K562 (cell line): ENCODE measurements at regions not wholly inside any gene's neighbourhood (a gene's known extent, or its start where the extent isn't known, plus 50 kb on each side); places are given as distances from the start of the nearest gene placed in this dataset.
"Not testable (repeated sequence)": the region's sequence is repeated elsewhere in the genome, so short reads cannot be mapped to it uniquely, and the experiment has no call there.

Experiments used
- ATAC-seq: fragments of 200-7000 bp; cut with Tn5 transposase; 3 replicates; pipeline ENCODE4 v1.9.1; 2020; ENCODE audit warnings: moderate library complexity
- BruUV-seq: library from RNA; stranded (reverse); fragments of 400-500 nt; replicated peaks from 2 replicates; lab custom pipeline; 2021; lab: Mats Ljungman, UMichigan
- CTCF ChIA-PET: fragments of 300-600 bp; formaldehyde crosslinking; extraction: SDS; loops from one replicate; lab custom pipeline; 2021; ENCODE audit warnings: low intra/inter-chr PET ratio; lab: Yijun Ruan, JAX
- POLR2A ChIA-PET: fragments of 300-600, 350-650 bp; sonication (Branson Sonifier 250); formaldehyde crosslinking; extraction: SDS; loops from one replicate; lab custom pipeline; 2021; ENCODE audit warnings: antibody characterized with exemption, inconsistent platforms; lab: Yijun Ruan, JAX
- DNase-seq, 4 experiments: peaks; one replicate each; pipeline versions ENCODE4 v3.0.0 to v3.0.0-alpha.2; 2011 to 2018; ENCODE audit warnings: low spot score in 3 of 4, mixed read lengths in 3 of 4; ENCODE audit errors: extremely low read depth in 1 of 4
- FAIRE-seq: peaks from 2 replicates; lab custom pipeline; 2011; peaks lifted over from hg19 to GRCh38; lab: Jason Lieb, UNC
- H2AFZ ChIP-seq: 2 replicates; pipeline ENCODE4 v1.6.0; 2011; ENCODE audit warnings: low read depth, low read length, control low read depth, inconsistent platforms
- H3K27ac ChIP-seq: fragments of 200-600 bp; 3 replicates; pipeline ENCODE4 v1.8.0; 2011; ENCODE audit warnings: low read depth, mild to moderate bottlenecking, control low read depth, inconsistent platforms, low read length, moderate library complexity, mixed read lengths; ENCODE audit errors: extremely low read depth
- H3K27me3 ChIP-seq, 2 experiments: fragments of 300-600 bp in 1 of 2; 2 replicates in 1 of 2; 3 replicates in 1 of 2; pipeline versions ENCODE4 v1.6.0 to v1.8.0; 2011; ENCODE audit warnings: inconsistent platforms in 2 of 2, low read length in 2 of 2, mild to moderate bottlenecking in 1 of 2, mixed read lengths in 1 of 2, moderate library complexity in 1 of 2; ENCODE audit not compliant: control insufficient read depth in 2 of 2, insufficient read depth in 2 of 2
- H3K36me3 ChIP-seq: fragments of 300-600 bp; 3 replicates; pipeline ENCODE4 v1.8.0; 2011; ENCODE audit warnings: mild to moderate bottlenecking, low read length, inconsistent platforms; ENCODE audit not compliant: control insufficient read depth, insufficient read depth
- H3K4me1 ChIP-seq, 2 experiments: fragments of 200-600 bp in 1 of 2; replicated peaks in 1 of 2; 2 replicates in 1 of 2; 3 replicates in 1 of 2; pipeline versions ENCODE4 v1.5.1 to v1.8.0; 2011; ENCODE audit warnings: inconsistent platforms in 2 of 2, low read length in 2 of 2, mild to moderate bottlenecking in 1 of 2, mixed read lengths in 1 of 2, moderate library complexity in 1 of 2; ENCODE audit not compliant: control insufficient read depth in 2 of 2, insufficient read depth in 2 of 2
- H3K4me2 ChIP-seq: 2 replicates; pipeline ENCODE4 v1.6.1; 2011; ENCODE audit warnings: low read length, control low read depth, inconsistent platforms, mixed read lengths; ENCODE audit not compliant: insufficient read depth
- H3K4me3 ChIP-seq: fragments of 200-600 bp; sonication (generic), shearing (Covaris generic); 2 replicates; pipeline ENCODE4 v1.5.1; 2016; ENCODE audit warnings: control low read depth, inconsistent platforms
- H3K79me2 ChIP-seq: fragments of 200-600 bp; 3 replicates; pipeline ENCODE4 v1.8.0; 2011; ENCODE audit warnings: low read length, inconsistent platforms; ENCODE audit not compliant: control insufficient read depth, insufficient read depth
- H3K9ac ChIP-seq, 2 experiments: 2 replicates each; pipeline versions ENCODE4 v1.6.0 to v1.6.1; 2011; ENCODE audit warnings: low read depth in 2 of 2, low read length in 2 of 2, control low read depth in 1 of 2, inconsistent platforms in 1 of 2, mild to moderate bottlenecking in 1 of 2, mixed read lengths in 1 of 2; ENCODE audit not compliant: insufficient read depth in 1 of 2
- H3K9me1 ChIP-seq: one replicate; pipeline ENCODE4 v1.6.0; 2011; ENCODE audit warnings: inconsistent platforms, mild to moderate bottlenecking, low read length, moderate library complexity; ENCODE audit not compliant: control insufficient read depth, insufficient read depth
- H3K9me3 ChIP-seq: replicated peaks from 2 replicates; pipeline ENCODE4 v1.5.1; 2011; ENCODE audit warnings: low read depth, low read length, inconsistent platforms; ENCODE audit not compliant: control insufficient read depth, insufficient read depth
- H4K20me1 ChIP-seq: replicated peaks from 2 replicates; pipeline ENCODE4 v1.6.1; 2011; ENCODE audit warnings: low read length, inconsistent platforms, mixed read lengths; ENCODE audit not compliant: control insufficient read depth, insufficient read depth
- BCOR ChIP-seq: fragments of 450-650 bp; IDR thresholded peaks from 2 replicates; pipeline ENCODE4 v1.6.1; 2016
- E2F3 ChIP-seq: fragments of 250-450 bp; sonication (Bioruptor Pico); IDR thresholded peaks from 2 replicates; pipeline ENCODE4 v1.4.0; 2020; ENCODE audit warnings: mild to moderate bottlenecking
- KDM1A ChIP-seq, 2 experiments: fragments of 450-650 bp; IDR thresholded peaks; 2 replicates each; pipeline ENCODE4 v1.6.1; 2016; ENCODE audit warnings: mild to moderate bottlenecking in 2 of 2
- RBM25 ChIP-seq: fragments of 200-400 bp; formaldehyde crosslinking; IDR thresholded peaks from 2 replicates; pipeline ENCODE4 v1.6.1; 2018; ENCODE audit warnings: low read length, low read depth, moderate library complexity; ENCODE audit not compliant: severe bottlenecking
- ZNF146 ChIP-seq: IDR thresholded peaks from one replicate; pipeline ENCODE4 v1.6.1; 2018; ENCODE audit warnings: missing compliant biosample characterization; ENCODE audit not compliant: unreplicated experiment
- WGBS: fragments of 100-300 bp; shearing (Covaris generic); methylation state at CpG from one replicate; pipeline ENCODE4 v1.1.6; 2016; ENCODE audit warnings: low coverage, mixed read lengths; ENCODE audit not compliant: insufficient coverage; ENCODE audit errors: missing lambda C conversion rate; 5-methylcytosine and 5-hydroxymethylcytosine counted together
- in situ Hi-C: fragments of 300-500 bp; cut with MboI; formaldehyde crosslinking; loops from 4 replicates; pipeline ENCODE4 v1.15.0; 2018; ENCODE audit warnings: inconsistent platforms, mixed read lengths
- intact Hi-C: fragments of 100-400 bp; cut with micrococcal nuclease; formaldehyde crosslinking; loops from 2 replicates; pipeline ENCODE4 v1.14.2; 2022
- TF ChIP-seq, protein P1 (sequence below): fragments of 250-450 bp; sonication (Bioruptor Pico); IDR thresholded peaks from 2 replicates; pipeline ENCODE4 v1.8.0; 2021; ENCODE audit warnings: borderline replicate concordance, mild to moderate bottlenecking, moderate library complexity; ENCODE audit not compliant: poor library complexity, severe bottlenecking

DNA sequence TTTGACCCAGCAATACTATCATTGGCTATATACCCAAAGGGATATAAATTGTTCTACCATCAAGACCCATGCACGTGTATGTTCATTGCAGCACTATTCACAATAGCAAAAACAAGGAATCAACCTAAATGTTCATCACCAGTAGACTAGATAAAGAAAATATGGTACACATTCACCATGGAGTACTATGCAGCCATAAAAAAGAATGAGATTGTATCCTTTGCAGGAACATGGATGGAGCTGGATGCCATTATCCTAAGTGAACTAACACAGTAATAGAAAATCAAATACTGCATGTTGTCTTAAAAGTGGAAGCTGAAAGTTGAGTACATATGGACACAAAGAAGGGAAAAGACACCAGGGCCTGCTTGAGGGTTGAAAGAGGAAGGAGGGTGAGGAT, 803.1 kb upstream of the PCDH10 start:
- Histone ChIP-seq H3K4me3 (no peak overlapping the region), H3K4me2 (peak overlapping the region; percentile 94; the same call in 1 of the 2 replicates), H2AFZ (no peak overlapping the region)

DNA sequence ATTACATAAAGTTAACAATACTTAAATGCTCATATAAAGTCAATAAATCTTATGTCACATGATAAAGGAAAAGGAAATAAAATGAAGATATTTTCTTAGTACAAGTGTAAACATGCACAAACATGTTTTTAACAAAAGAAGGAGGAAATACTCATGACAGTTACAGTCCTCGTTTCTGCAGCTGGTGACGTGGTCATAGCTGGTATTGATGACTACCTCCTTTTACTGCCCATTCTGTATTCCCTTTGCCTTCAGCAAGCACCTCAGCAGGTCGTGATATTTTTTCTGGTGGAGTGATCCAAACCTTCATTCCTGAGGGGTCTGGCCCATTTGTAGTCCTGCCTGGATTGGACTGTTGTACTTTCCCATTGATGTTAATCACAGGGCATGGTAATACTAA, 797.5 kb upstream of the PCDH10 start:
- POLR2A ChIA-PET, H3K9ac ChIP-seq, H3K79me2 ChIP-seq, intact Hi-C loops, H3K4me1 ChIP-seq, ATAC-seq, H3K36me3 ChIP-seq, H3K27ac ChIP-seq, H2AFZ ChIP-seq, CTCF ChIA-PET, H4K20me1 ChIP-seq, BruUV-seq, DNase-seq, FAIRE-seq, in situ Hi-C loops, H3K9me3 ChIP-seq, H3K27me3 ChIP-seq, H3K4me3 ChIP-seq, H3K9me1 ChIP-seq, H3K4me2 ChIP-seq: not testable (repeated sequence)
- WGBS, result 8% methylated on average over 3 of the region's 3 CpGs

More for the DNA sequence above, 803.1 kb upstream of the PCDH10 start:
- no peak for FAIRE-seq
- H4K20me1 ChIP-seq, result no peaks in the 10 kb centered on the region
- TF ChIP-seq BCOR (peak; percentile 41; the same call in 1 of the 2 replicates), RBM25 (peak; percentile 77), ZNF146 (peak; percentile 86), E2F3 (CRISPR knock-in tag) (no peak), KDM1A (IDR thresholded peaks at IDR 0.05) (peak in 1 of 2 experiments; percentile 35; a peak in 2 of 4 replicates)
- TF ChIP-seq, protein P1, sequence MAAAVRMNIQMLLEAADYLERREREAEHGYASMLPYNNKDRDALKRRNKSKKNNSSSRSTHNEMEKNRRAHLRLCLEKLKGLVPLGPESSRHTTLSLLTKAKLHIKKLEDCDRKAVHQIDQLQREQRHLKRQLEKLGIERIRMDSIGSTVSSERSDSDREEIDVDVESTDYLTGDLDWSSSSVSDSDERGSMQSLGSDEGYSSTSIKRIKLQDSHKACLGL (CRISPR knock-in tag), result no peak
- TF ChIP-seq, all 486 proteins: peak for 4
- no peak overlapping the region for H3K9ac ChIP-seq
- BruUV-seq, result no TSS peak
- intact Hi-C loops (no loop called here), in situ Hi-C loops (no loop called here)
- DNase-seq, result no peak
- no peaks in the 10 kb centered on the region for H3K9me1 ChIP-seq
- H3K36me3 ChIP-seq, result no peaks in the 10 kb centered on the region
- H3K27me3 ChIP-seq, result no peaks in the 10 kb centered on the region
- 9% methylated on average over 1 of the region's 1 CpG for WGBS
- CTCF ChIA-PET, result no interaction called here
- H3K4me1 ChIP-seq, result peaks cover 4 to 6% of the 10 kb centered on the region in 2 experiments; a peak in 3 of 5 replicates
- H3K9me3 ChIP-seq, result no peaks in the 10 kb centered on the region
- peaks cover 15% of the 10 kb centered on the region; the same call in 2 of the 3 replicates for H3K79me2 ChIP-seq
- POLR2A ChIA-PET, result interaction anchor here (1.5 kb wide), 1 partner anchor 14 kb away, joined by 4 read pairs; no protein-coding TSS in a partner anchor
- no peak overlapping the region for H3K27ac ChIP-seq
- no peak for ATAC-seq
